Neural progenitor cell (in vitro differentiated cells): ENCODE measurements at regions not wholly inside any gene's neighbourhood (a gene's known extent, or its start where the extent isn't known, plus 50 kb on each side); places are given as distances from the start of the nearest gene placed in this dataset.

ENCODE experiments used
- DNase-seq: peaks from one replicate; pipeline ENCODE4 v3.0.0-alpha.2; 2016; ENCODE audit warnings: low spot score
- H2AFZ ChIP-seq: fragments of 200-600 bp; sonication (generic); replicated peaks from 2 replicates; pipeline ENCODE4 v1.6.1; 2016; ENCODE audit warnings: antibody characterized with exemption
- H3F3A ChIP-seq: fragments of 200-600 bp; sonication (generic); 2 replicates; pipeline ENCODE4 v1.6.1; 2016; ENCODE audit warnings: antibody characterized with exemption, low read depth
- H3K27ac ChIP-seq: fragments of 200-600 bp; sonication (generic); 2 replicates; pipeline ENCODE4 v1.5.1; 2016; ENCODE audit warnings: mild to moderate bottlenecking
- H3K27me3 ChIP-seq: fragments of 200-600 bp; sonication (generic); 2 replicates; pipeline ENCODE4 v1.6.1; 2016; ENCODE audit warnings: mild to moderate bottlenecking, moderate library complexity
- H3K36me3 ChIP-seq: fragments of 200-600 bp; sonication (generic); 2 replicates; pipeline ENCODE4 v1.5.1; 2016
- H3K4me1 ChIP-seq: fragments of 200-600 bp; sonication (generic); 2 replicates; pipeline ENCODE4 v1.6.1; 2016; ENCODE audit warnings: mixed run types
- H3K4me2 ChIP-seq: fragments of 200-600 bp; sonication (generic); 2 replicates; pipeline ENCODE4 v1.6.1; 2016
- H3K4me3 ChIP-seq: fragments of 200-600 bp; sonication (generic); 2 replicates; pipeline ENCODE4 v1.5.1; 2016
- H3K79me2 ChIP-seq: fragments of 200-600 bp; sonication (generic); 2 replicates; pipeline ENCODE4 v1.6.1; 2016; ENCODE audit warnings: low read depth
- H3K9ac ChIP-seq: fragments of 200-600 bp; sonication (generic); 2 replicates; pipeline ENCODE4 v1.6.1; 2016
- H3K9me3 ChIP-seq: fragments of 200-600 bp; sonication (generic); 2 replicates; pipeline ENCODE4 v1.5.1; 2016; ENCODE audit warnings: low read depth
- H4K20me1 ChIP-seq: fragments of 200-600 bp; sonication (generic); 2 replicates; pipeline ENCODE4 v1.6.1; 2016; ENCODE audit warnings: low read depth
- H3K27ac Mint-ChIP-seq: 3 replicates; pipeline ENCODE4 v1.8.0; 2021; ENCODE audit warnings: mixed read lengths
- H3K27me3 Mint-ChIP-seq: 2 replicates; pipeline ENCODE4 v1.8.0; 2022; ENCODE audit warnings: low read depth, mild to moderate bottlenecking, inconsistent platforms, moderate library complexity, mixed read lengths; ENCODE audit not compliant: insufficient read depth
- H3K36me3 Mint-ChIP-seq: 3 replicates; pipeline ENCODE4 v1.8.0; 2021; ENCODE audit warnings: mixed read lengths
- H3K4me1 Mint-ChIP-seq: 3 replicates; pipeline ENCODE4 v1.8.0; 2021; ENCODE audit warnings: mixed read lengths
- H3K4me3 Mint-ChIP-seq: 3 replicates; pipeline ENCODE4 v1.8.0; 2021; ENCODE audit warnings: mild to moderate bottlenecking, moderate library complexity, mixed read lengths
- H3K9me3 Mint-ChIP-seq: 3 replicates; pipeline ENCODE4 v1.8.0; 2020; ENCODE audit warnings: mixed read lengths
- CTCF ChIP-seq: fragments of 200-600 bp; sonication (generic); IDR thresholded peaks from 2 replicates; pipeline ENCODE4 v1.5.1; 2017; ENCODE audit warnings: antibody characterized with exemption, mild to moderate bottlenecking
- EZH2 ChIP-seq: fragments of 200-600 bp; sonication (generic); IDR thresholded peaks from 2 replicates; pipeline ENCODE4 v1.6.1; 2017; ENCODE audit warnings: antibody characterized with exemption, mild to moderate bottlenecking, moderate library complexity
- EZH2phosphoT487 ChIP-seq: fragments of 200-600 bp; sonication (generic); IDR thresholded peaks from 2 replicates; pipeline ENCODE4 v1.6.1; 2017; ENCODE audit warnings: antibody characterized with exemption

DNA sequence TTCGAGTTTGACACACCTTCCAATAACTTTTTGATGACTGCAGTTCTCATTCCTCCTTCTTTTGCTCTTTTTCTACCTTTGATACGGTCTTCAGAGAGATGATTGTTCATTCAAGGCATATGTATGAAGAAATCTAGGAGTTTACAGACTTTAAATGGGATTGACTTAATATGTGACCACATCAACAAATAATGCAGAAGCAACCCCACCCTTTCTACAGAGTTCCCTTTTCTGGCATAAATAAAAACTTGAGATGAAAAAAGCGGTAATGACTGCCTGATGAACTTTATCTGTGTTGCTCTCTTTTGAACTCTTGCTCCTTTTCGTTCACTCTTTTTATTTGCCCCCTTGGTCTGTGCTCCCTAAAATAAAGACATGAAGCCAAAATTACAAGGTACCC is 161.7 kb downstream of the C7orf25 start:
- peaks cover 8% of the 10 kb centered on the region for H3F3A ChIP-seq
- Mint-ChIP-seq H3K4me3 (no peak overlapping the region), H3K4me1 (peaks cover 38% of the 10 kb centered on the region), H3K27me3 (peaks cover 6% of the 10 kb centered on the region), H3K27ac (no peak overlapping the region), H3K36me3 (peaks cover 10% of the 10 kb centered on the region), H3K9me3 (peaks cover 19% of the 10 kb centered on the region)
- no peaks in the 10 kb centered on the region for H4K20me1 ChIP-seq
- H2AFZ ChIP-seq, result no peak overlapping the region
- H3K4me2 ChIP-seq, result no peak overlapping the region
- H3K79me2 ChIP-seq, result no peaks in the 10 kb centered on the region
- H3K27ac ChIP-seq, result no peak overlapping the region
- no peak for TF ChIP-seq EZH2
- no peaks in the 10 kb centered on the region for H3K27me3 ChIP-seq
- no peak overlapping the region for H3K9ac ChIP-seq
- H3K9me3 ChIP-seq, result no peaks in the 10 kb centered on the region
- no peaks in the 10 kb centered on the region for H3K36me3 ChIP-seq
- no peak overlapping the region for H3K4me3 ChIP-seq
- no peak for DNase-seq
- peaks cover 17% of the 10 kb centered on the region for H3K4me1 ChIP-seq

GRCh38 chr7:42747044-42747443 is 164.8 kb downstream of the C7orf25 start:
- H3K4me3 Mint-ChIP-seq, result no peak overlapping the region
- H4K20me1 ChIP-seq, result no peaks in the 10 kb centered on the region
- H3K27me3 Mint-ChIP-seq, result peaks cover 3% of the 10 kb centered on the region
- H3K79me2 ChIP-seq, result no peaks in the 10 kb centered on the region
- H3K4me1 Mint-ChIP-seq, result peaks cover 17% of the 10 kb centered on the region
- H3K36me3 Mint-ChIP-seq, result peaks cover 5% of the 10 kb centered on the region
- H3K4me3 ChIP-seq, result no peak overlapping the region
- H3K9me3 ChIP-seq, result no peaks in the 10 kb centered on the region
- H3K9ac ChIP-seq, result no peak overlapping the region
- H2AFZ ChIP-seq, result no peak overlapping the region
- no peaks in the 10 kb centered on the region for H3K27me3 ChIP-seq
- H3K4me2 ChIP-seq, result no peak overlapping the region
- H3F3A ChIP-seq, result no peaks in the 10 kb centered on the region
- H3K4me1 ChIP-seq, result peaks cover 4% of the 10 kb centered on the region
- H3K27ac ChIP-seq, result no peak overlapping the region
- no peak for DNase-seq
- H3K27ac Mint-ChIP-seq, result no peak overlapping the region
- no peak for TF ChIP-seq EZH2phosphoT487
- TF ChIP-seq EZH2, result no peak
- no peak for TF ChIP-seq CTCF
- no peaks in the 10 kb centered on the region for H3K36me3 ChIP-seq
- peaks cover 15% of the 10 kb centered on the region for H3K9me3 Mint-ChIP-seq

- Histone ChIP-seq H4K20me1 (no peaks in the 10 kb centered on the region), H3K36me3 (no peaks in the 10 kb centered on the region), H3K27ac (no peak overlapping the region), H3K4me3 (no peak overlapping the region), H3K9me3 (no peaks in the 10 kb centered on the region), H3K4me1 (peaks cover 4% of the 10 kb centered on the region), H2AFZ (no peak overlapping the region), H3K4me2 (no peak overlapping the region), H3K79me2 (no peaks in the 10 kb centered on the region), H3K9ac (no peak overlapping the region), H3F3A (no peaks in the 10 kb centered on the region), H3K27me3 (no peaks in the 10 kb centered on the region)
- peaks cover 15% of the 10 kb centered on the region for H3K9me3 Mint-ChIP-seq
- H3K4me3 Mint-ChIP-seq, result no peak overlapping the region
- TF ChIP-seq EZH2 (no peak), CTCF (no peak), EZH2phosphoT487 (no peak)
- DNase-seq, result no peak
- peaks cover 13% of the 10 kb centered on the region for H3K4me1 Mint-ChIP-seq
- H3K36me3 Mint-ChIP-seq, result peaks cover 5% of the 10 kb centered on the region
- H3K27ac Mint-ChIP-seq, result peak overlapping the region; percentile 26
- peaks cover 3% of the 10 kb centered on the region for H3K27me3 Mint-ChIP-seq
Observed at GRCh38 chr7:42746214-42746613, 165.7 kb downstream of the C7orf25 start.

DNA sequence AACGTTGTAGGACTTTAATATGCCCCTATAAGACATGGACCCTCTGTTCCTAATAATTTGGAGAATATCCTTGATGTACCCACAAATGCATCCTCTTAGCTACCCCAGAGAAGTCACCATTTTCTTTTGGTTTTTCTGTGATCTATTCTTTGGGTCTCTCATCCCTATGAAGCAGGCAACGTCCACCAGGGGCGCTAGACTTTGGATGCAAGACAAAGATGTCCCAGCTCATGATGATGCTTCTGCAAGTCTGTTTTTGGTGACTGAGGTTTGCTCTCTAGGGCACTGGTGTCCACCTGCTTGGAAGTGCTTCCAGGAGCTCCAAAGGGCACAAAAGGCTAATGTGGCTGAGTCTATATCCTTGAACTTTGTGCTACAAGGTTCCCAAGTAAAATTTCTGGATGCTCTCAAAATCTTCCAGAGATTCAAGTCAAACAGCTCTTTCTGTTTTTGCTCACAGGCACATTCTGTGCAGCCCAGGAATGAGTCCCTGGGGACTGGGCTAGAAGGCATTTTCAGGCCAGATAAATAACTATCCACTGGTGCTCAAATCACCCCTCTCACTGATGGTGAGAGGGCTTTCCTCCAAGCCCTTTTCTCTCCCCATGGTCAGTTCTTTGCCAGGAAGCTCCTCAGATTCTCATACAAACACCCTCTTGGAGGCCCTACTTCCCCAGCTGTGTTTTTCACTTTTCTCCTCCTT is 166.4 kb downstream of the C7orf25 start:
- H3K27ac ChIP-seq, result no peak overlapping the region
- H3K27me3 ChIP-seq, result no peaks in the 10 kb centered on the region
- no peaks in the 10 kb centered on the region for H4K20me1 ChIP-seq
- DNase-seq, result peak; percentile 64
- H3K79me2 ChIP-seq, result no peaks in the 10 kb centered on the region
- H2AFZ ChIP-seq, result no peak overlapping the region
- no peak overlapping the region for H3K4me2 ChIP-seq
- peaks cover 15% of the 10 kb centered on the region for H3K9me3 Mint-ChIP-seq
- no peaks in the 10 kb centered on the region for H3F3A ChIP-seq
- peaks cover 13% of the 10 kb centered on the region for H3K4me1 Mint-ChIP-seq
- no peaks in the 10 kb centered on the region for H3K9me3 ChIP-seq
- H3K27ac Mint-ChIP-seq, result no peak overlapping the region
- H3K9ac ChIP-seq, result no peak overlapping the region
- H3K4me1 ChIP-seq, result peaks cover 4% of the 10 kb centered on the region
- no peaks in the 10 kb centered on the region for H3K36me3 ChIP-seq
- no peak for TF ChIP-seq EZH2phosphoT487
- TF ChIP-seq EZH2, result no peak
- TF ChIP-seq CTCF, result peak; percentile 67
- no peak overlapping the region for H3K4me3 Mint-ChIP-seq
- H3K36me3 Mint-ChIP-seq, result peaks cover 5% of the 10 kb centered on the region
- H3K4me3 ChIP-seq, result no peak overlapping the region
- H3K27me3 Mint-ChIP-seq, result peaks cover 3% of the 10 kb centered on the region
